Spleen (tissue), 7 donors: ENCODE measurements at regions not wholly inside any gene's neighbourhood (a gene's known extent, or its start where the extent isn't known, plus 50 kb on each side); places are given as distances from the start of the nearest gene placed in this dataset.

ENCODE experiments used
- POLR2AphosphoS5 ChIP-seq, 3 donors: sonication (generic); formaldehyde crosslinking; IDR thresholded peaks; one replicate each; pipeline ENCODE4 v1.5.1; 2017; ENCODE audit warnings: antibody characterized with exemption in 3 of 3
- TF ChIP-seq, protein P1 (sequence below), 11 experiments: fragments of 200-600 bp in 7 of 11; fragments of 450-650 bp in 4 of 11; sonication (generic) in 4 of 11; IDR thresholded peaks in 8 of 11; conservative IDR thresholded peaks in 3 of 11; 1 replicate in 7 of 11; 2 replicates in 4 of 11; pipeline versions ENCODE4 v1.4.0 to v1.8.0; 2016 to 2021; ENCODE audit warnings: antibody characterized with exemption in 11 of 11, inconsistent platforms in 4 of 11, mild to moderate bottlenecking in 1 of 11
- donor health status: DM: no; HTN: no; CAD: no; lungs with moderate emphysema.
- donor health status: DM: no; HTN: no; CAD: no.
- donor health status: DM: no; HTN: no; CAD: no.

DNA sequence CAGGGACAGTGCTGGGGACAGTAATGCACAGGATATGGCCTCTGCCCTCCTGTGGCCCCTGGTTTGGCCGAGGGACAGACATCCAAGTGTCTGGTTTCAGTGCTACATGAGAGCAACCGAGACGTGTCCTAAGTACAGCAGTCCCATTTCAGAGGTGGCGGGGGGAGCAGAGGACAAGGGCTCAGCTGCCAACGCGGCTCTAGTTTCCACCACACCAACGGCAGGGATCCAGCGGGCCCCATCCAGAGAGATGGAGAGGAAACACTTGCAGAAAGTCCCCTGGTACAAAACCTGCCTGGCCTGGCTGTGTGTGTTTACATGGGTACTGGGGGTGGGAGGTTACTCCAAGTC, 125.8 kb upstream of the SMURF2 start:
- no peak for TF ChIP-seq POLR2AphosphoS5 (IDR thresholded peaks at IDR 0.05)
- TF ChIP-seq, protein P1, sequence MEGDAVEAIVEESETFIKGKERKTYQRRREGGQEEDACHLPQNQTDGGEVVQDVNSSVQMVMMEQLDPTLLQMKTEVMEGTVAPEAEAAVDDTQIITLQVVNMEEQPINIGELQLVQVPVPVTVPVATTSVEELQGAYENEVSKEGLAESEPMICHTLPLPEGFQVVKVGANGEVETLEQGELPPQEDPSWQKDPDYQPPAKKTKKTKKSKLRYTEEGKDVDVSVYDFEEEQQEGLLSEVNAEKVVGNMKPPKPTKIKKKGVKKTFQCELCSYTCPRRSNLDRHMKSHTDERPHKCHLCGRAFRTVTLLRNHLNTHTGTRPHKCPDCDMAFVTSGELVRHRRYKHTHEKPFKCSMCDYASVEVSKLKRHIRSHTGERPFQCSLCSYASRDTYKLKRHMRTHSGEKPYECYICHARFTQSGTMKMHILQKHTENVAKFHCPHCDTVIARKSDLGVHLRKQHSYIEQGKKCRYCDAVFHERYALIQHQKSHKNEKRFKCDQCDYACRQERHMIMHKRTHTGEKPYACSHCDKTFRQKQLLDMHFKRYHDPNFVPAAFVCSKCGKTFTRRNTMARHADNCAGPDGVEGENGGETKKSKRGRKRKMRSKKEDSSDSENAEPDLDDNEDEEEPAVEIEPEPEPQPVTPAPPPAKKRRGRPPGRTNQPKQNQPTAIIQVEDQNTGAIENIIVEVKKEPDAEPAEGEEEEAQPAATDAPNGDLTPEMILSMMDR (IDR thresholded peaks at IDR 0.05 in 8 of 11, conservative IDR thresholded peaks at IDR 0.05 in 3 of 11): no peak
